ENCODE measurements at regions not wholly inside any gene's neighbourhood (a gene's known extent, or its start where the extent isn't known, plus 50 kb on each side); places are given as distances from the start of the nearest gene placed in this dataset.

- intact Hi-C loops (cut with DNase I), result no loop called here
- ATAC-seq (no peak), DNase-seq (no peak)
- H3K36me3 ChIP-seq (replicated peaks in 1 of 2; ENCODE audit: insufficient read depth in 1 of 2, low read depth in 2 of 2), result no peaks in the 10 kb centered on the region
- TF ChIP-seq CTCF (IDR thresholded peaks at IDR 0.05) (no peak), POLR2A (IDR thresholded peaks at IDR 0.05) (no peak)
- H3K9me3 ChIP-seq, result no peaks in the 10 kb centered on the region
- no peaks in the 10 kb centered on the region for H3K4me1 ChIP-seq
- H3K27me3 ChIP-seq, result no peaks in the 10 kb centered on the region
- no peak overlapping the region for H3K4me3 ChIP-seq
- H3K27ac ChIP-seq, result no peak overlapping the region
Observed at GRCh38 chr4:115769396-115769795, 656.0 kb upstream of the NDST4 start.

- 48 to 69% methylated on average over 1 of the region's 1 CpG for WGBS, 2 donors
- ATAC-seq, result no peak
- no peak for TF ChIP-seq CTCF (IDR thresholded peaks at IDR 0.05)
- TF ChIP-seq POLR2A (IDR thresholded peaks at IDR 0.05), result no peak
- Histone ChIP-seq H3K4me3 (no peak overlapping the region), H3K27me3 (no peaks in the 10 kb centered on the region), H3K4me1 (no peaks in the 10 kb centered on the region), H3K9me3 (no peaks in the 10 kb centered on the region), H3K27ac (no peak overlapping the region), H3K36me3 (replicated peaks in 1 of 2; ENCODE audit: insufficient read depth in 1 of 2, low read depth in 2 of 2) (no peaks in the 10 kb centered on the region)
- no peak for DNase-seq
- intact Hi-C loops (cut with DNase I), result no loop called here
Observed at GRCh38 chr4:115763051-115763450, 649.6 kb upstream of the NDST4 start.

GRCh38 chr4:115759231-115759630 is 645.8 kb upstream of the NDST4 start:
- no peaks in the 10 kb centered on the region for H3K36me3 ChIP-seq (replicated peaks in 1 of 2; ENCODE audit: insufficient read depth in 1 of 2, low read depth in 2 of 2)
- H3K27me3 ChIP-seq, result no peaks in the 10 kb centered on the region
- no peak overlapping the region for H3K4me3 ChIP-seq
- no peaks in the 10 kb centered on the region for H3K4me1 ChIP-seq
- TF ChIP-seq POLR2A (IDR thresholded peaks at IDR 0.05) (no peak), CTCF (IDR thresholded peaks at IDR 0.05) (no peak)
- intact Hi-C loops (cut with DNase I), result no loop called here
- ATAC-seq, result no peak
- H3K27ac ChIP-seq, result no peak overlapping the region
- H3K9me3 ChIP-seq, result no peaks in the 10 kb centered on the region
- DNase-seq, result no peak
- 74 to 80% methylated on average over 2 of the region's 2 CpGs for WGBS, 2 donors

- DNase-seq (no peak), ATAC-seq (no peak)
- no peak overlapping the region for H3K4me3 ChIP-seq
- TF ChIP-seq CTCF (IDR thresholded peaks at IDR 0.05) (no peak), POLR2A (IDR thresholded peaks at IDR 0.05) (no peak)
- no peaks in the 10 kb centered on the region for H3K27me3 ChIP-seq
- H3K27ac ChIP-seq, result no peak overlapping the region
- intact Hi-C loops (cut with DNase I), result no loop called here
- H3K4me1 ChIP-seq, result no peaks in the 10 kb centered on the region
- no peaks in the 10 kb centered on the region for H3K9me3 ChIP-seq
- no peaks in the 10 kb centered on the region for H3K36me3 ChIP-seq (replicated peaks in 1 of 2; ENCODE audit: insufficient read depth in 1 of 2, low read depth in 2 of 2)
Observed at GRCh38 chr4:115749404-115749803, 636.0 kb upstream of the NDST4 start.

GRCh38 chr4:115740806-115741205 is 627.4 kb upstream of the NDST4 start:
- WGBS, 2 donors, result 27 to 30% methylated on average over 1 of the region's 1 CpG
- H3K4me1 ChIP-seq, result no peaks in the 10 kb centered on the region
- ATAC-seq (no peak), DNase-seq (no peak)
- TF ChIP-seq POLR2A (IDR thresholded peaks at IDR 0.05) (no peak), CTCF (IDR thresholded peaks at IDR 0.05) (no peak)
- H3K27me3 ChIP-seq, result no peaks in the 10 kb centered on the region
- H3K4me3 ChIP-seq, result no peak overlapping the region
- H3K27ac ChIP-seq, result no peak overlapping the region
- intact Hi-C loops (cut with DNase I), result no loop called here
- H3K9me3 ChIP-seq, result no peaks in the 10 kb centered on the region
- H3K36me3 ChIP-seq (replicated peaks in 1 of 2; ENCODE audit: insufficient read depth in 1 of 2, low read depth in 2 of 2), result no peaks in the 10 kb centered on the region
